PC-3 (cell line): ENCODE measurements at regions not wholly inside any gene's neighbourhood (a gene's known extent, or its start where the extent isn't known, plus 50 kb on each side); places are given as distances from the start of the nearest gene placed in this dataset.
"Not testable (repeated sequence)": the region's sequence is repeated elsewhere in the genome, so short reads cannot be mapped to it uniquely, and the experiment has no call there.

Experiments used
- ATAC-seq: fragments of 200-7000 bp; cut with Tn5 transposase; 2 replicates; pipeline ENCODE4 v1.9.1; 2020; ENCODE audit warnings: mild to moderate bottlenecking, moderate library complexity
- BruUV-seq: library from RNA; stranded (reverse); fragments of 400-500 nt; replicated peaks from 2 replicates; lab custom pipeline; 2021; lab: Mats Ljungman, UMichigan
- CTCF ChIA-PET: fragments of 300-600 bp; sonication (Branson Sonifier 250); formaldehyde crosslinking; loops from one replicate; lab custom pipeline; 2022; ENCODE audit warnings: antibody characterized with exemption; lab: Charles Lee
- POLR2A ChIA-PET: fragments of 300-600 bp; sonication (Branson Sonifier 250); formaldehyde crosslinking; loops from one replicate; lab custom pipeline; 2022; ENCODE audit warnings: antibody characterized with exemption; ENCODE audit not compliant: unreplicated experiment; lab: Charles Lee
- DNase-seq: peaks from one replicate; pipeline ENCODE4 v3.0.0-alpha.2; 2015
- H2AFZ ChIP-seq: fragments of 300-600 bp; sonication (generic); 2 replicates; pipeline ENCODE4 v1.6.0; 2016; ENCODE audit warnings: antibody characterized with exemption, low read length
- H3F3A ChIP-seq: fragments of 300-600 bp; sonication (generic); one replicate; pipeline ENCODE4 v1.6.0; 2017; ENCODE audit warnings: antibody characterized with exemption, low read length, control low read depth, mild to moderate bottlenecking; ENCODE audit not compliant: unreplicated experiment
- H3K27ac ChIP-seq: fragments of 300-600 bp; sonication (generic); 2 replicates; pipeline ENCODE4 v1.5.1; 2016; ENCODE audit warnings: mild to moderate bottlenecking, low read length
- H3K27me3 ChIP-seq: fragments of 300-600 bp; sonication (generic); 2 replicates; pipeline ENCODE4 v1.6.1; 2016; ENCODE audit warnings: low read length, mixed read lengths
- H3K36me3 ChIP-seq: fragments of 300-600 bp; sonication (generic); 2 replicates; pipeline ENCODE4 v1.6.1; 2016; ENCODE audit warnings: low read depth, mixed run types, low read length, mixed read lengths
- H3K4me1 ChIP-seq: fragments of 300-600 bp; sonication (generic); 2 replicates; pipeline ENCODE4 v1.5.1; 2016; ENCODE audit warnings: low read length; ENCODE audit not compliant: insufficient read depth
- H3K4me2 ChIP-seq: fragments of 300-600 bp; sonication (generic); 2 replicates; pipeline ENCODE4 v1.6.0; 2016; ENCODE audit warnings: low read length
- H3K4me3 ChIP-seq: fragments of 300-600 bp; sonication (generic); 2 replicates; pipeline ENCODE4 v1.5.1; 2016; ENCODE audit warnings: mild to moderate bottlenecking, low read length, mixed read lengths
- H3K79me2 ChIP-seq: fragments of 300-600 bp; sonication (generic); 2 replicates; pipeline ENCODE4 v1.6.1; 2017; ENCODE audit warnings: low read length, mixed read lengths
- H3K9ac ChIP-seq: fragments of 300-600 bp; sonication (generic); 2 replicates; pipeline ENCODE4 v1.6.0; 2016; ENCODE audit warnings: mild to moderate bottlenecking, low read length
- H3K9me2 ChIP-seq: fragments of 300-600 bp; sonication (generic); replicated peaks from 2 replicates; pipeline ENCODE4 v1.6.1; 2016; ENCODE audit warnings: mixed run types, low read length, mixed read lengths
- H3K9me3 ChIP-seq: fragments of 300-600 bp; sonication (generic); 2 replicates; pipeline ENCODE4 v1.6.1; 2016; ENCODE audit warnings: low read length, mixed read lengths
- H4K20me1 ChIP-seq: fragments of 300-600 bp; sonication (generic); 2 replicates; pipeline ENCODE4 v1.6.1; 2016; ENCODE audit warnings: low read length, mixed read lengths
- CTCF ChIP-seq: fragments of 300-600 bp; sonication (generic); conservative IDR thresholded peaks from 2 replicates; pipeline ENCODE4 v1.5.1; 2017; ENCODE audit warnings: antibody characterized with exemption, low read depth, mild to moderate bottlenecking, low read length
- EZH2 ChIP-seq: fragments of 300-600 bp; sonication (generic); IDR thresholded peaks from one replicate; pipeline ENCODE4 v1.6.1; 2017; ENCODE audit warnings: antibody characterized with exemption, mild to moderate bottlenecking, low read length; ENCODE audit not compliant: unreplicated experiment
- EZH2phosphoT487 ChIP-seq: fragments of 300-600 bp; sonication (generic); IDR thresholded peaks from 2 replicates; pipeline ENCODE4 v1.6.1; 2018; ENCODE audit warnings: mild to moderate bottlenecking, antibody characterized with exemption, low read length, borderline replicate concordance
- intact Hi-C: fragments of 100-400 bp; cut with micrococcal nuclease; formaldehyde crosslinking; loops from 2 replicates; pipeline ENCODE4 v1.9.0; 2023

GRCh38 chr2:12921321-12921720, 204.6 kb downstream of the TRIB2 start:
- no peak for DNase-seq
- no peak for ATAC-seq
- H3K4me1 ChIP-seq, result peaks cover 11% of the 10 kb centered on the region
- no peak overlapping the region for H3K4me3 ChIP-seq
- BruUV-seq, result no TSS peak
- ChIA-PET CTCF (no interaction called here), POLR2A (no interaction called here)
- H2AFZ ChIP-seq, result no peak overlapping the region
- H3K4me2 ChIP-seq, result no peak overlapping the region
- no peak overlapping the region for H3K27ac ChIP-seq
- no peaks in the 10 kb centered on the region for H3K9me2 ChIP-seq
- H3K9me3 ChIP-seq, result no peaks in the 10 kb centered on the region
- no peaks in the 10 kb centered on the region for H4K20me1 ChIP-seq
- no peaks in the 10 kb centered on the region for H3F3A ChIP-seq
- no peak overlapping the region for H3K9ac ChIP-seq
- intact Hi-C loops, result no loop called here
- H3K36me3 ChIP-seq, result no peaks in the 10 kb centered on the region
- TF ChIP-seq CTCF, result no peak
- TF ChIP-seq EZH2, result no peak
- TF ChIP-seq EZH2phosphoT487, result no peak
- H3K79me2 ChIP-seq, result no peaks in the 10 kb centered on the region
- no peaks in the 10 kb centered on the region for H3K27me3 ChIP-seq

- peaks cover 5% of the 10 kb centered on the region for H3F3A ChIP-seq
- H3K4me1 ChIP-seq, result peaks cover 23% of the 10 kb centered on the region
- no peak for ATAC-seq
- H3K27me3 ChIP-seq, result no peaks in the 10 kb centered on the region
- no peaks in the 10 kb centered on the region for H3K9me2 ChIP-seq
- no peak overlapping the region for H3K4me3 ChIP-seq
- H4K20me1 ChIP-seq, result no peaks in the 10 kb centered on the region
- H3K9me3 ChIP-seq, result no peaks in the 10 kb centered on the region
- peak; percentile 70 for DNase-seq
- CTCF ChIA-PET, result interaction anchor here (0.6 kb wide), 2 partner anchors 8 to 83 kb away, joined by 4 to 8 read pairs; no protein-coding TSS in a partner anchor
- no peak overlapping the region for H2AFZ ChIP-seq
- no peak overlapping the region for H3K4me2 ChIP-seq
- TF ChIP-seq EZH2, result no peak
- no peak for TF ChIP-seq EZH2phosphoT487
- no peak for TF ChIP-seq CTCF
- POLR2A ChIA-PET, result no interaction called here
- H3K9ac ChIP-seq, result no peak overlapping the region
- BruUV-seq, result no TSS peak
- intact Hi-C loops, result no loop called here
- H3K36me3 ChIP-seq, result no peaks in the 10 kb centered on the region
- H3K27ac ChIP-seq, result no peak overlapping the region
- no peaks in the 10 kb centered on the region for H3K79me2 ChIP-seq
These were observed 207.3 kb downstream of the TRIB2 start for GRCh38 chr2:12923907-12924610.

DNA sequence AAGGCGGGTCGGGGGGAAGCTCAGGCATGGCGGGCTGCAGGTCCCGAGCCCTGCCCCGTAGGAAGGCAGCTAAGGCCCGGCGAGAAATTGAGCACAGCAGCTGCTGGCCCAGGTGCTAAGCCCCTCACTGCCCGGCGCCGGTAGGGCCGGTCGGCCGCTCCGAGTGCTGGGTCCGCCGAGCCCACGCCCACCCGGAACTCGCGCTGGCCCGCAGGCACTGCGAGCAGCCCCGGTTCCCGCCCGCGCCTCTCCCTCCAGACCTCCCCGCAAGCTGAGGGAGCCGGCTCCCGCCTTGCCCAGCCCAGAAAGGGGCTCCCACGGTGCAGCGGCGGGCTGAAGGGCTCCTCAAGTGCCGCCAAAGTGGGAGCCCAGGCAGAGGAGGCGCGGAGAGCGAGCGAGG, 209.9 kb downstream of the TRIB2 start:
- H3K27me3 ChIP-seq, intact Hi-C loops, H3K4me3 ChIP-seq, H2AFZ ChIP-seq, H3K4me2 ChIP-seq, H3K36me3 ChIP-seq, H3K9me3 ChIP-seq, BruUV-seq, CTCF ChIA-PET, H4K20me1 ChIP-seq, ATAC-seq, H3F3A ChIP-seq, H3K79me2 ChIP-seq, H3K27ac ChIP-seq, DNase-seq, H3K9me2 ChIP-seq, H3K9ac ChIP-seq: not testable (repeated sequence)
- POLR2A ChIA-PET, result interaction anchor here (0.6 kb wide), 1 partner anchor 928 kb away, joined by 3 read pairs; no protein-coding TSS in a partner anchor
- H3K4me1 ChIP-seq, result peaks cover 44% of the 10 kb centered on the region
